ENCODE measurements at regions not wholly inside any gene's neighbourhood (a gene's known extent, or its start where the extent isn't known, plus 50 kb on each side); places are given as distances from the start of the nearest gene placed in this dataset.
"Not testable (repeated sequence)": the region's sequence is repeated elsewhere in the genome, so short reads cannot be mapped to it uniquely, and the experiment has no call there.

DNA sequence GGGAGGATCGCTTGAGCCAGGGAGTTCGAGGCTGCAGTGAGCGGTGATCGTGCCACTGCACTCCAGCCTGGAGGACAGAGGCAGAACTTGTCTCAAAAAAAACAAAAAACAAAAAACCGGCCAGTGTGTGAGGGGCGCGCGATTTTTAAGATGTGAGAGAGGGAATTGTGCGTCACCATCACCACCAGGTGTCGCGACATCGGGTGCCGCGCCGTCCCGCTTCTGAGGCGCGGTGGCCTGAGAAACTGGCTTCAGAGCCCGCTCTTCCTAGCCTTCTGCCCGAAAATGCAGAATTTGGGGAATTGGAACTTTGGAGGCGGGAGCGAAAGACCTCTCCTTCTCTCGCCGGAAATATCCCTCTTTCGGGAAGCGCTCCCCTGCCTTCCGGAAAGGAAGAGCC is 524.8 kb downstream of the KCNJ18 start:
- Mint-ChIP-seq H3K9me3 (no peaks in the 10 kb centered on the region), H3K4me1 (ENCODE audit: unreplicated experiment) (no peaks in the 10 kb centered on the region), H3K4me3 (no peak overlapping the region), H3K27me3 (no peaks in the 10 kb centered on the region), H3K36me3 (no peaks in the 10 kb centered on the region), H3K27ac (no peak overlapping the region)
- TF ChIP-seq, protein P1, sequence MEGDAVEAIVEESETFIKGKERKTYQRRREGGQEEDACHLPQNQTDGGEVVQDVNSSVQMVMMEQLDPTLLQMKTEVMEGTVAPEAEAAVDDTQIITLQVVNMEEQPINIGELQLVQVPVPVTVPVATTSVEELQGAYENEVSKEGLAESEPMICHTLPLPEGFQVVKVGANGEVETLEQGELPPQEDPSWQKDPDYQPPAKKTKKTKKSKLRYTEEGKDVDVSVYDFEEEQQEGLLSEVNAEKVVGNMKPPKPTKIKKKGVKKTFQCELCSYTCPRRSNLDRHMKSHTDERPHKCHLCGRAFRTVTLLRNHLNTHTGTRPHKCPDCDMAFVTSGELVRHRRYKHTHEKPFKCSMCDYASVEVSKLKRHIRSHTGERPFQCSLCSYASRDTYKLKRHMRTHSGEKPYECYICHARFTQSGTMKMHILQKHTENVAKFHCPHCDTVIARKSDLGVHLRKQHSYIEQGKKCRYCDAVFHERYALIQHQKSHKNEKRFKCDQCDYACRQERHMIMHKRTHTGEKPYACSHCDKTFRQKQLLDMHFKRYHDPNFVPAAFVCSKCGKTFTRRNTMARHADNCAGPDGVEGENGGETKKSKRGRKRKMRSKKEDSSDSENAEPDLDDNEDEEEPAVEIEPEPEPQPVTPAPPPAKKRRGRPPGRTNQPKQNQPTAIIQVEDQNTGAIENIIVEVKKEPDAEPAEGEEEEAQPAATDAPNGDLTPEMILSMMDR (conservative IDR thresholded peaks at IDR 0.05): no peak
- no peak for DNase-seq (ENCODE audit: extremely low spot score, unreplicated experiment)

DNA sequence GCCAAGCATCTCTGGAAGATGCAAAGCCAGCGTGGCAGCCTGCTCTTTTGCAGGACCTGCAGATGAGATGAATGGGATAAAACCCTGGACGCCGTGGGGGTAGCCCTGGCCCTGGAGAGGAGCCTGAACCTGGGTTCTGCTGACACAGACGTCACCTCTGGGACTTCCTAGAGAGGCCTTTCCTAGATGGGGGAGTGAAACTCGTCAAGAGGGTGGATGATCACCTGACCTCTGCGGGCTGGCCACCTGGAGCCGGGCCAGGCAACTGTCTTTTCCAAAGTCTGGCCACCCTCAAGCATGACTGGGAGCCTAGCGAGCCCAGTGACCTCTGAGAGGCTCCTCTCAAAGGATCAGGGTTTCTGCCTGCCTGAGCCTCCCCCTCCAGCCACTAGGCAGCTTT is 529.0 kb downstream of the KCNJ18 start:
- no peaks in the 10 kb centered on the region for H3K9me3 Mint-ChIP-seq

DNA sequence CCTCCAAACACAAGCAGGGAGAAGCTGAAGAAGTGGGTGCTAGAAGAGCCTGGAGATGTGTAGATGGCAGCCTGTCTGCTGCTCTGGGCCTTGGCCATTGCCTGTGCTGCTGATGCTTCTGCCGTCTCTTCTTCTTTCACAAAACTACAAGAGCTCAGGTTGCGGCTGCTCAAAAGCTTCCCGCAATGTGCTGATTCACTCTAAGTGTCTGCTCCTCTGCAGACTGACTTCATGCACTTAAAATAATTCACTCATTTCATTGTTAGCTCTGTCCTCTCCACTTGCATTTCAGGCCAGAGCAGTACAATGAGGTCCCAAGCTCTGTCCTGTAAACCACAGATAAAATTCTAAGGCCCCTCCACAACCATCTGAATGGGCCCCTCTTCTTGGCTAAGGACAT is 534.2 kb downstream of the KCNJ18 start:
- H3K36me3 Mint-ChIP-seq; H3K4me3 Mint-ChIP-seq; H3K4me1 Mint-ChIP-seq (ENCODE audit: unreplicated experiment); DNase-seq (ENCODE audit: extremely low spot score, unreplicated experiment); H3K27me3 Mint-ChIP-seq; H3K9me3 Mint-ChIP-seq; H3K27ac Mint-ChIP-seq: not testable (repeated sequence)

More for the DNA sequence above, 529.0 kb downstream of the KCNJ18 start:
- no peaks in the 10 kb centered on the region for H3K27me3 Mint-ChIP-seq
- H3K27ac Mint-ChIP-seq: no peak overlapping the region
- no peaks in the 10 kb centered on the region for H3K4me1 Mint-ChIP-seq (ENCODE audit: unreplicated experiment)
- no peak overlapping the region for H3K4me3 Mint-ChIP-seq
- TF ChIP-seq, protein P1 (conservative IDR thresholded peaks at IDR 0.05): no peak
- H3K36me3 Mint-ChIP-seq: no peaks in the 10 kb centered on the region
- no peak for DNase-seq (ENCODE audit: extremely low spot score, unreplicated experiment)

DNA sequence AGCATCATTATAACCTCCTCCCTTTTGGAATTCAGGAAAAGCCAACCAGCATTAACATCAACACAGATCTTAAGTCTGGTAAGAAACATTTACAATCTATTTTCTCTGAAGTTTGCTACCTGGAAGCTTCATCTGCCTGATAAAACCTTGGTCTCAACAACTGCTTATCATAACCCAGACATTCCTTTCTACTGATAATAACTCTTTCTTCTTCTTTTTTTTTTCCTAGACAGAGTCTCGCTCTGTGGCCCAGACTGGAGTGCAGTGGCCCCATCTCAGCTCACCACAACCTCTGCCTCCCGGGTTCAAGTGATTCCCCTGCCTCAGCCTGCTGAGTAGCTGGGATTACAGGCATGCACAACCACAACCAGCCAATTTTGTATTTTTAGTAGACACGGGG is 534.6 kb downstream of the KCNJ18 start:
- H3K27ac Mint-ChIP-seq; DNase-seq (ENCODE audit: extremely low spot score, unreplicated experiment); H3K9me3 Mint-ChIP-seq; H3K36me3 Mint-ChIP-seq; H3K4me1 Mint-ChIP-seq (ENCODE audit: unreplicated experiment); H3K4me3 Mint-ChIP-seq; H3K27me3 Mint-ChIP-seq: not testable (repeated sequence)

DNA sequence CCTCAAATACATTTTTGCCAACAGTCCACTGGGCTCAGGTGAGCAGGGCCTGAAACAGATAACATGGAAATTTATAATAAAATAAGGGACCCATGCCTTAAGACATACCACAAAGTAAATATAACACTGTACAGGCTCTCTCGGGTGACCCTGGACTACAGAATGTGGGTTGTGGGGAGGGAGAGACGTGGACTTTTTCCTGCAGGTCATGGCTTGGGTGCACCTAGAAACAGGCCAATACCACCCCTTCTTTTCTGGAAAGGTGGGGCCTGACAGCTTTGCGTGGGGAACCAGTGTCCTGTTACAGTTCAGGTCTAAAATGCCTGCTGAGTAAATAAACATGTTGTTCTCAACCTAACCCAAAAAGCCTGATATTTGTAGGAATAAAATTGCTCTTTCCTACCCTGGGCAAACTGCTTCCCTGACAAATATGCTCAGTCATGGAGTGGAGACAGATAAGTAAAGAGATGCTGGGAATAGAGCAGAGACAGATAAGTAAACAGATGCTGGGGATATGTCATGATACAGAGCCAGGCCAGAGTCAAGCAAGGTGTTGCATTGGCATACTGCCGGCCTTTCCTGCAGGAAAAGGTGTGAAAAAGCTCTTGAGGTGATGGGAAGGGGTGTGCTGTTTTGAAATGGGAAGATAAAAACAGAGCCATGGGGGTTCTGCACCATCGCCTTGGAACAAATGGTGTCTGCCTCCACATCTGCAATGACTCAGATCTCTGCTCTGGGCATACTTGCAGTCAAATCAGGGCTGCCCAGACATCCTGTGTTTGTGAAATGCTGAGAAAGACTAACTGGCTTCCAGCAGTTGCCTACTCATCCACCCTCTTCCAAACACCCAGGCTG is 535.6 kb downstream of the KCNJ18 start:
- not testable (repeated sequence) for H3K36me3 Mint-ChIP-seq; H3K9me3 Mint-ChIP-seq; DNase-seq (ENCODE audit: extremely low spot score, unreplicated experiment); H3K4me3 Mint-ChIP-seq; H3K4me1 Mint-ChIP-seq (ENCODE audit: unreplicated experiment); H3K27ac Mint-ChIP-seq; H3K27me3 Mint-ChIP-seq

DNA sequence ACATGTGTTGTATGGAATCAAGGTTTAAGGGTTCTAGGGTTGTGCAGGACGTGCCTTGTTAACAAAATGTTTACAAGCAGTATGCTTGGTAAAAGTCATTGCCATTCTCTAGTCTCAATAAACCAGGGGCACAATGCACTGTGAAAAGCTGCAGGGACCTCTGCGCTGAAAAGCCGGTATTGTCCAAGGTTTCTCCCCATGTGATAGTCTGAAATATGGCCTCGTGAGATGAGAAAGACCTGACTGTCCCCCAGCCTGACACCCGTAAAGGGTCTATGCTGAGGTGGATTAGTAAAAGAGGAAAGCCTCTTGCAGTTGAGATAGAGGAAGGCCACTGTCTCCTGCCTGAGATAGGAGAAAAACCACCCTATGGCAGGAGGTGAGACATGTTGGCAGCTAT is 537.5 kb downstream of the KCNJ18 start:
- not testable (repeated sequence) for H3K9me3 Mint-ChIP-seq, H3K36me3 Mint-ChIP-seq

DNA sequence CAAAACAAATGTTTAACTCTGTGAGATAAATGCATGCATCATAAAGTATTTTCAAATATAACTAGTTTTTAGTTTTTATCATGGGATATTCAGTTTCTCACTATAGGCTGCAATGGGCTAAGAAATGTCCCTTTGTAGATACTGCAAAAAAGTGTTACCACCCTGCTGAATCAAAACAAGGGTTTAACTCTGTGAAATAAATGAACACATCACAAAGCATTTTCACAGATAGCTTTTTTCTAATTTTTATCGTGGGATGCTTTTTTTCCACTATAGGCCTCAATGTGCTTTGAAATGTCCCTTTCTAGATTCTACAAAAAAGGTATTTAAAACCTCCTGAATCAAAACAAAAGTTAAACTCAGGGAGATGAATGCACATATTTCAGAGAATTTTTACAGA is 541.1 kb downstream of the KCNJ18 start:
- H3K27ac Mint-ChIP-seq: no peak overlapping the region
- no peak for DNase-seq (ENCODE audit: extremely low spot score, unreplicated experiment)
- H3K36me3 Mint-ChIP-seq: no peaks in the 10 kb centered on the region
- H3K9me3 Mint-ChIP-seq: peaks cover 3% of the 10 kb centered on the region
- no peaks in the 10 kb centered on the region for H3K4me1 Mint-ChIP-seq (ENCODE audit: unreplicated experiment)
- TF ChIP-seq, protein P1 (conservative IDR thresholded peaks at IDR 0.05): no peak
- H3K4me3 Mint-ChIP-seq: no peak overlapping the region
- no peaks in the 10 kb centered on the region for H3K27me3 Mint-ChIP-seq

More for the DNA sequence above, 537.5 kb downstream of the KCNJ18 start:
- not testable (repeated sequence) for DNase-seq (ENCODE audit: extremely low spot score, unreplicated experiment); H3K4me3 Mint-ChIP-seq; H3K27me3 Mint-ChIP-seq; H3K4me1 Mint-ChIP-seq (ENCODE audit: unreplicated experiment); H3K27ac Mint-ChIP-seq

All from type B pancreatic cell (in vitro differentiated cells).